ENCODE measurements at regions not wholly inside any gene's neighbourhood (a gene's known extent, or its start where the extent isn't known, plus 50 kb on each side); places are given as distances from the start of the nearest gene placed in this dataset.
"Not testable (repeated sequence)": the region's sequence is repeated elsewhere in the genome, so short reads cannot be mapped to it uniquely, and the experiment has no call there.

- H3K4me3 Mint-ChIP-seq, result no peak overlapping the region
- H3K4me1 Mint-ChIP-seq, result no peaks in the 10 kb centered on the region
- no peak for ATAC-seq
- no peak for DNase-seq (ENCODE audit: low spot score in 2 of 2)
- no peaks in the 10 kb centered on the region for H3K36me3 Mint-ChIP-seq
- H3K9me3 Mint-ChIP-seq, result peaks cover 20% of the 10 kb centered on the region
- no peak overlapping the region for H3K27ac Mint-ChIP-seq
Measured at GRCh38 chr14:43535231-43535838, 971.7 kb downstream of the FSCB start.

GRCh38 chr14:43532825-43533416, 974.2 kb downstream of the FSCB start:
- no peak for ATAC-seq
- H3K4me3 Mint-ChIP-seq, result no peak overlapping the region
- no peaks in the 10 kb centered on the region for H3K4me1 Mint-ChIP-seq

GRCh38 chr14:43528321-43528720, 978.8 kb downstream of the FSCB start:
- ATAC-seq (no peak), DNase-seq (ENCODE audit: low spot score in 2 of 2) (no peak)
- Mint-ChIP-seq H3K36me3 (no peaks in the 10 kb centered on the region), H3K27ac (no peak overlapping the region), H3K4me1 (no peaks in the 10 kb centered on the region), H3K9me3 (peaks cover 3% of the 10 kb centered on the region), H3K4me3 (no peak overlapping the region)

More at GRCh38 chr14:43532825-43533416, 974.2 kb downstream of the FSCB start:
- no peak overlapping the region for H3K27ac Mint-ChIP-seq
- H3K9me3 Mint-ChIP-seq, result peaks cover 12% of the 10 kb centered on the region
- no peaks in the 10 kb centered on the region for H3K36me3 Mint-ChIP-seq
- no peak for DNase-seq (ENCODE audit: low spot score in 2 of 2)

GRCh38 chr14:43525658-43526057, 981.4 kb downstream of the FSCB start:
- no peaks in the 10 kb centered on the region for H3K4me1 Mint-ChIP-seq
- ATAC-seq (no peak), DNase-seq (ENCODE audit: low spot score in 2 of 2) (no peak)
- no peak overlapping the region for H3K27ac Mint-ChIP-seq
- H3K9me3 Mint-ChIP-seq, result peaks cover 8% of the 10 kb centered on the region
- H3K4me3 Mint-ChIP-seq, result no peak overlapping the region
- no peaks in the 10 kb centered on the region for H3K36me3 Mint-ChIP-seq

- ATAC-seq (no peak), DNase-seq (ENCODE audit: low spot score in 2 of 2) (no peak)
- Mint-ChIP-seq H3K36me3 (no peaks in the 10 kb centered on the region), H3K4me3 (no peak overlapping the region), H3K9me3 (peaks cover 14% of the 10 kb centered on the region), H3K4me1 (no peaks in the 10 kb centered on the region), H3K27ac (no peak overlapping the region)
Measured at GRCh38 chr14:43522901-43523300, 984.2 kb downstream of the FSCB start.

GRCh38 chr14:43522191-43522590, 984.9 kb downstream of the FSCB start:
- ATAC-seq (no peak), DNase-seq (ENCODE audit: low spot score in 2 of 2) (no peak)
- Mint-ChIP-seq H3K4me3 (no peak overlapping the region), H3K27ac (no peak overlapping the region), H3K4me1 (no peaks in the 10 kb centered on the region), H3K9me3 (peaks cover 18% of the 10 kb centered on the region), H3K36me3 (no peaks in the 10 kb centered on the region)

- ATAC-seq (no peak), DNase-seq (ENCODE audit: low spot score in 2 of 2) (no peak)
- Mint-ChIP-seq H3K4me1 (no peaks in the 10 kb centered on the region), H3K4me3 (no peak overlapping the region), H3K27ac (no peak overlapping the region), H3K9me3 (peaks cover 2% of the 10 kb centered on the region), H3K36me3 (no peaks in the 10 kb centered on the region)
Measured at GRCh38 chr14:43503508-43503907, 1003.6 kb downstream of the FSCB start.

GRCh38 chr14:43492359-43492758, 1014.7 kb downstream of the FSCB start:
- not testable (repeated sequence) for ATAC-seq, H3K9me3 Mint-ChIP-seq

GRCh38 chr14:43483415-43483814, 1023.7 kb downstream of the FSCB start:
- H3K9me3 Mint-ChIP-seq, result peaks cover 4% of the 10 kb centered on the region
- H3K27ac Mint-ChIP-seq, result no peak overlapping the region
- no peak overlapping the region for H3K4me3 Mint-ChIP-seq
- ATAC-seq (no peak), DNase-seq (ENCODE audit: low spot score in 2 of 2) (no peak)
- H3K36me3 Mint-ChIP-seq, result no peaks in the 10 kb centered on the region
- no peaks in the 10 kb centered on the region for H3K4me1 Mint-ChIP-seq

More at GRCh38 chr14:43492359-43492758, 1014.7 kb downstream of the FSCB start:
- not testable (repeated sequence) for H3K4me3 Mint-ChIP-seq; H3K27ac Mint-ChIP-seq; H3K36me3 Mint-ChIP-seq; H3K4me1 Mint-ChIP-seq; DNase-seq (ENCODE audit: low spot score in 2 of 2)

GRCh38 chr14:43481864-43482263, 1025.2 kb downstream of the FSCB start:
- H3K27ac Mint-ChIP-seq, result no peak overlapping the region
- no peak overlapping the region for H3K4me3 Mint-ChIP-seq
- H3K9me3 Mint-ChIP-seq, result peaks cover 4% of the 10 kb centered on the region
- ATAC-seq (no peak), DNase-seq (ENCODE audit: low spot score in 2 of 2) (no peak)
- H3K36me3 Mint-ChIP-seq, result no peaks in the 10 kb centered on the region
- no peaks in the 10 kb centered on the region for H3K4me1 Mint-ChIP-seq

- DNase-seq (ENCODE audit: low spot score in 2 of 2), result no peak
- Mint-ChIP-seq H3K36me3 (no peaks in the 10 kb centered on the region), H3K4me1 (no peaks in the 10 kb centered on the region), H3K27ac (no peak overlapping the region), H3K4me3 (no peak overlapping the region), H3K9me3 (peaks cover 4% of the 10 kb centered on the region)
- no peak for ATAC-seq
Measured at GRCh38 chr14:43480976-43481375, 1026.1 kb downstream of the FSCB start.

GRCh38 chr14:43479596-43480195, 1027.4 kb downstream of the FSCB start:
- peaks cover 4% of the 10 kb centered on the region for H3K9me3 Mint-ChIP-seq

GRCh38 chr14:43476822-43477221, 1030.3 kb downstream of the FSCB start:
- DNase-seq (ENCODE audit: low spot score in 2 of 2) (no peak), ATAC-seq (no peak)
- Mint-ChIP-seq H3K4me3 (no peak overlapping the region), H3K9me3 (peaks cover 2% of the 10 kb centered on the region), H3K27ac (no peak overlapping the region), H3K4me1 (no peaks in the 10 kb centered on the region), H3K36me3 (no peaks in the 10 kb centered on the region)

More at GRCh38 chr14:43479596-43480195, 1027.4 kb downstream of the FSCB start:
- DNase-seq (ENCODE audit: low spot score in 2 of 2) (no peak), ATAC-seq (no peak)
- no peak overlapping the region for H3K4me3 Mint-ChIP-seq
- no peaks in the 10 kb centered on the region for H3K4me1 Mint-ChIP-seq
- H3K36me3 Mint-ChIP-seq, result no peaks in the 10 kb centered on the region
- H3K27ac Mint-ChIP-seq, result no peak overlapping the region

GRCh38 chr14:43475757-43476156, 1031.3 kb downstream of the FSCB start:
- DNase-seq (ENCODE audit: low spot score in 2 of 2), result no peak
- no peaks in the 10 kb centered on the region for H3K36me3 Mint-ChIP-seq
- H3K27ac Mint-ChIP-seq, result no peak overlapping the region
- no peak overlapping the region for H3K4me3 Mint-ChIP-seq
- H3K9me3 Mint-ChIP-seq, result peaks cover 6% of the 10 kb centered on the region
- H3K4me1 Mint-ChIP-seq, result no peaks in the 10 kb centered on the region
- ATAC-seq, result no peak

GRCh38 chr14:43471595-43471994, 1035.5 kb downstream of the FSCB start:
- no peaks in the 10 kb centered on the region for H3K4me1 Mint-ChIP-seq
- no peak overlapping the region for H3K27ac Mint-ChIP-seq
- H3K4me3 Mint-ChIP-seq, result no peak overlapping the region
- H3K36me3 Mint-ChIP-seq, result no peaks in the 10 kb centered on the region
- H3K9me3 Mint-ChIP-seq, result peaks cover 13% of the 10 kb centered on the region
- no peak for ATAC-seq
- DNase-seq (ENCODE audit: low spot score in 2 of 2), result no peak

- H3K9me3 Mint-ChIP-seq, result peaks cover 16% of the 10 kb centered on the region
- no peak overlapping the region for H3K4me3 Mint-ChIP-seq
- no peaks in the 10 kb centered on the region for H3K36me3 Mint-ChIP-seq
- H3K27ac Mint-ChIP-seq, result no peak overlapping the region
- no peaks in the 10 kb centered on the region for H3K4me1 Mint-ChIP-seq
- no peak for ATAC-seq
- no peak for DNase-seq (ENCODE audit: low spot score in 2 of 2)
Measured at GRCh38 chr14:43464968-43465367, 1042.1 kb downstream of the FSCB start.

All from stimulated activated effector memory CD8-positive, alpha-beta T cell treated with anti-CD3 and anti-CD28 coated beads, Interleukin-12 subunit alpha, Interleukin-12 subunit beta, amount 100 ng/mL, for 72 hours (primary cell).